K562 (cell line): ENCODE measurements at regions not wholly inside any gene's neighbourhood (a gene's known extent, or its start where the extent isn't known, plus 50 kb on each side); places are given as distances from the start of the nearest gene placed in this dataset.

Source experiments
- CTCF ChIP-seq, 3 experiments: IDR thresholded peaks in 2 of 3; conservative IDR thresholded peaks in 1 of 3; 2 replicates each; pipeline ENCODE4 v1.5.1; 2011 to 2012; ENCODE audit warnings: low read length in 3 of 3, mild to moderate bottlenecking in 3 of 3, control low read depth in 2 of 3, improper control_type of control experiment in 1 of 3, inconsistent platforms in 1 of 3, low read depth in 1 of 3, mixed read lengths in 1 of 3, moderate library complexity in 1 of 3; ENCODE audit not compliant: insufficient read depth in 2 of 3
- ETV6 ChIP-seq, 3 experiments: fragments of 150-350 bp in 1 of 3; sonication (generic) in 1 of 3; formaldehyde crosslinking in 1 of 3; IDR thresholded peaks; 2 replicates each; pipeline versions ENCODE4 v1.6.1 to v1.8.0; 2014 to 2022; ENCODE audit warnings: borderline replicate concordance in 2 of 3, low read depth in 2 of 3, antibody characterized with exemption in 1 of 3, low read length in 1 of 3, mild to moderate bottlenecking in 1 of 3, missing genetic modification reagents in 1 of 3
- FOS ChIP-seq: IDR thresholded peaks from 3 replicates; pipeline ENCODE4 v1.6.1; 2011; ENCODE audit not compliant: insufficient read length; ENCODE audit errors: extremely low read depth
- GABPB2 ChIP-seq: fragments of 250-450 bp; sonication (Bioruptor Pico); conservative IDR thresholded peaks from 2 replicates; pipeline ENCODE4 v1.5.1; 2021; ENCODE audit warnings: mild to moderate bottlenecking
- SMAD4 ChIP-seq: fragments of 250-450 bp; sonication (Bioruptor Pico); conservative IDR thresholded peaks from 2 replicates; pipeline ENCODE4 v1.8.0; 2021; ENCODE audit warnings: inconsistent platforms, mild to moderate bottlenecking, moderate library complexity
- TCF3 ChIP-seq: sonication (generic); formaldehyde crosslinking; IDR thresholded peaks from 2 replicates; pipeline ENCODE4 v1.4.0; 2020; ENCODE audit warnings: mild to moderate bottlenecking, missing genetic modification reagents
- ZNF354B ChIP-seq: fragments of 250-450 bp; sonication (Bioruptor Pico); IDR thresholded peaks from 2 replicates; pipeline ENCODE4 v1.4.0; 2020

DNA sequence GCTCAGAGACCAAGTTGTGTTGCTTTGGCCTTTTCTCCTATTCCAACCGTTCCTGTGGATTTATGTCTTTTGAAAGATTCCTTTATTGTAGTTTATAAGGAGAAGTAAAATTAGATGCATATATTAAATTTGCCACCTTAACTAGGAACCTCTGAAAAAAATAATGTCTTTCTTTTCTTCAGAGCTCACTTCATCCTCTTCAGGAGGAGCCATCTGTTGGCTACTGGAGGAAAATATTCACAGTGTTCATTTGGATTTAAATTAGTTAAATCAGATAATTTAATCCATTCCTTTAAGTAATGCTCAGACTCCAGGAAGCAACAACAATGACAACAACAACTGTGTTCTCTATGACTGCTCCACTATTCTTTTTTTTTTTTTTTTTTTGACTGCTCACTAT lies 164.0 kb downstream of the FASLG start:
- no peak for TF ChIP-seq SMAD4 (CRISPR knock-in tag)
- TF ChIP-seq ZNF354B (CRISPR knock-in tag): no peak
- no peak for TF ChIP-seq ETV6 (IDR thresholded peaks at IDR 0.05; ENCODE audit: borderline replicate concordance in 1 of 2, low read depth in 2 of 2, low read length in 1 of 2)
- no peak for TF ChIP-seq ETV6 (CRISPR knock-in tag; IDR thresholded peaks at IDR 0.05; ENCODE audit: borderline replicate concordance)
- no peak for TF ChIP-seq GABPB2 (CRISPR knock-in tag)
- TF ChIP-seq CTCF (IDR thresholded peaks at IDR 0.05 in 2 of 3, conservative IDR thresholded peaks at IDR 0.05 in 1 of 3; ENCODE audit: insufficient read depth in 2 of 3, low read depth in 1 of 3, low read length in 3 of 3): peak in 1 of 3 experiments; percentile 13; a peak in 1 of 6 replicates
- no peak for TF ChIP-seq FOS
- TF ChIP-seq TCF3 (CRISPR knock-in tag): no peak
